ENCODE measurements at regions not wholly inside any gene's neighbourhood (a gene's known extent, or its start where the extent isn't known, plus 50 kb on each side); places are given as distances from the start of the nearest gene placed in this dataset.

DNA sequence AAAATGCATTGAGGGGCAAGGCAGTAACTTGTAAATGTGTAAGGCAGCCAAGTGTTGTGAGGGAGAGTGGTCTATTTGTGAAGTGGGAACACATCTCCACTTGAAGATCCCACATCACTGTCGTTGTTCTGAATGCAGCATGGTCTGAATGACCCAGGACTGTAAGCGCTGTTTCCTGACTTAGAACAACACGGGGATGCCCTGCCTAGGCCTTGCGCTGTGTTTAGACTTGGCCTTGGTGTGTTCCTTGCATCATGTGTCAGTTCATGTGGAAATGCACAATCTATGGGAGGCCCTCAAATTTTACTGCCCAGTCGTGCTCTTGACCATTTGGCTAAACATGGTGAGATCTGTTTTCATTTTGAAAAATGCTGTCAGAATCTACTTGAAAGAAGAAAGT is 205.1 kb downstream of the SOX11 start:
- TF ChIP-seq, protein P1, sequence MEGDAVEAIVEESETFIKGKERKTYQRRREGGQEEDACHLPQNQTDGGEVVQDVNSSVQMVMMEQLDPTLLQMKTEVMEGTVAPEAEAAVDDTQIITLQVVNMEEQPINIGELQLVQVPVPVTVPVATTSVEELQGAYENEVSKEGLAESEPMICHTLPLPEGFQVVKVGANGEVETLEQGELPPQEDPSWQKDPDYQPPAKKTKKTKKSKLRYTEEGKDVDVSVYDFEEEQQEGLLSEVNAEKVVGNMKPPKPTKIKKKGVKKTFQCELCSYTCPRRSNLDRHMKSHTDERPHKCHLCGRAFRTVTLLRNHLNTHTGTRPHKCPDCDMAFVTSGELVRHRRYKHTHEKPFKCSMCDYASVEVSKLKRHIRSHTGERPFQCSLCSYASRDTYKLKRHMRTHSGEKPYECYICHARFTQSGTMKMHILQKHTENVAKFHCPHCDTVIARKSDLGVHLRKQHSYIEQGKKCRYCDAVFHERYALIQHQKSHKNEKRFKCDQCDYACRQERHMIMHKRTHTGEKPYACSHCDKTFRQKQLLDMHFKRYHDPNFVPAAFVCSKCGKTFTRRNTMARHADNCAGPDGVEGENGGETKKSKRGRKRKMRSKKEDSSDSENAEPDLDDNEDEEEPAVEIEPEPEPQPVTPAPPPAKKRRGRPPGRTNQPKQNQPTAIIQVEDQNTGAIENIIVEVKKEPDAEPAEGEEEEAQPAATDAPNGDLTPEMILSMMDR (IDR thresholded peaks at IDR 0.05): no peak
- no peak for TF ChIP-seq POLR2A (IDR thresholded peaks at IDR 0.05)

Measured in esophagus squamous epithelium (tissue), 4 donors.